ENCODE measurements at regions not wholly inside any gene's neighbourhood (a gene's known extent, or its start where the extent isn't known, plus 50 kb on each side); places are given as distances from the start of the nearest gene placed in this dataset.
"Not testable (repeated sequence)": the region's sequence is repeated elsewhere in the genome, so short reads cannot be mapped to it uniquely, and the experiment has no call there.

GRCh38 chr13:44628826-44629225 is 52.7 kb upstream of the TSC22D1 start:
- DNase-seq (ENCODE audit: insufficient read length, low spot score); FAIRE-seq: not testable (repeated sequence)

- no peak for DNase-seq (ENCODE audit: insufficient read length, low spot score)
- FAIRE-seq = no peak
Measured at GRCh38 chr13:44627441-44627840, 51.3 kb upstream of the TSC22D1 start.

GRCh38 chr13:44626176-44626575 is 50.0 kb upstream of the TSC22D1 start:
- DNase-seq (ENCODE audit: insufficient read length, low spot score) = no peak
- FAIRE-seq = no peak

Measured in GM19239 (cell line).